ACHN (cell line): ENCODE measurements at regions not wholly inside any gene's neighbourhood (a gene's known extent, or its start where the extent isn't known, plus 50 kb on each side); places are given as distances from the start of the nearest gene placed in this dataset.
"Not testable (repeated sequence)": the region's sequence is repeated elsewhere in the genome, so short reads cannot be mapped to it uniquely, and the experiment has no call there.

ENCODE experiments used
- DNase-seq: peaks from one replicate; pipeline ENCODE4 v3.0.0-alpha.2; 2015
- in situ Hi-C: cut with HindIII; loops from 2 replicates; pipeline ENCODE4 v1.10.0; 2017; ENCODE audit warnings: low sequenced_read_pairs, low pct_ligation_motif_present, low pct_unique_long_range_greater_than_20kb

DNA sequence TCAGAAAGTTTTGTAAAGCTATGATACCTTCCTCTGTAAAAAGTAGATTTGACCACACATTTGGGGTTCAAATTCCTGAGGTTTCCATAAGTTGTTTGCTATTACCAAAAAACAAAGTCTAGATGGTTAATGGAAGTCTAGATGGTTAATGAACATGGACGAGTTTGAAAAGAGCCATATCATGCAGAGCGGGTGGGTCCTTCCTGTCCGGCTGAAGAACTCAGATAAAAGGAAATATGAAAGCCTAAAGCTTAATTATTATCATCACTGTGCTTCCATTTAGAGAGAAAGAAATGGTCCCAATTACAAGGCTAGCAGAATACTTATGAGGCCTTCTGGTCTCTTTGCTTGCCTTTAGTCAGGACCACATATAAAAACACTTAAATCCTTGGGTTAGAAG is 132.1 kb upstream of the SATB1 start:
- in situ Hi-C loops = no loop called here
- no peak for DNase-seq

DNA sequence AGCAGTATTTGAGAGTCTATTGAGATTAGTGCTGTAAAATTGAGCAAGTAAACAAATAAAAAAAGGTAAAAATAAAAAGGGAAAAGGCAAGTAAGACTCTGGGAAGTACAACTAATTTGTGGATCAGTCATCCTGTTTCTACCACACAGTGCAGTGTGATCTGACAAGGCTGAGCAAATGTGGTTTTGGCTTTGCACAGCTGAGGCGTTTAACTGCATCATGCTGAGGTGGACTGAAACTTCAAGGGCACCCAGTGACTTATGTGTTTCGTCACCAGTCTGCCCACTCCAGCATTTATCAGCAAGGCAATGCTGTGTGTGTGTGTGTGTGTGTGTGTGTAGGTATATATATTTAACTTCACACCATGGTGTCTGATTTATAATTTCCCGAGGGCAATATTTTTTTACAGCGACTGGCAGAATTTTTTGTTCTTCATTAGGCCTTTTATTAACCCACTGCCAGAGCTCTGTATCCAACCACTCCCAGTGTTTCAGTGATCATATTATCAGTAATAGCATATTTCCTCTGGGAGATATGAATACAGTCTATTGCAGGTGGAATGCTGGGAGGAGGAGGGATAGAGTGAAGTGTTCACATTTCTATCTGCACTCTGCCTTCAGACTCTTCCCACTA is 131.5 kb upstream of the SATB1 start:
- no peak for DNase-seq

DNA sequence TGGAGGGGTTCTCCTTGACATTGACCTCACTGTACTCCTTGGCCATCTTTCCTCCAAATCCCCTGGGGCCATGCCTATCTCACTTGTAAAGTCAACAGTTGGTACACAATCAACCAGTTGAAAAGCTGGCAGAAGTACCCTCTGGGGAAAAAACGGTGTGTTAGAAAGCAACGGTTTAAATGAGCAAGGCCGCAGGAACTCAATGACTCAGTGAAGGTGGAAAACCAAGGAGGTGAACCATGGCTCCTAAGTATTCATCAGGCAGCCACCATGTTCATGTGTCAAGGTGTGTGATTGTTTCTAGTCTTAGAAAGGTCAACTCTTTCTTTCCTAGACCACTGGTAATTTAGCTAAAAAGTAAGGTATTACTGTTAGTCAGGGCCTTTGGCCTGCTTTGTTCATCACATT is 130.9 kb upstream of the SATB1 start:
- in situ Hi-C loops = no loop called here
- no peak for DNase-seq

More for the DNA sequence above, 131.5 kb upstream of the SATB1 start:
- in situ Hi-C loops = no loop called here

DNA sequence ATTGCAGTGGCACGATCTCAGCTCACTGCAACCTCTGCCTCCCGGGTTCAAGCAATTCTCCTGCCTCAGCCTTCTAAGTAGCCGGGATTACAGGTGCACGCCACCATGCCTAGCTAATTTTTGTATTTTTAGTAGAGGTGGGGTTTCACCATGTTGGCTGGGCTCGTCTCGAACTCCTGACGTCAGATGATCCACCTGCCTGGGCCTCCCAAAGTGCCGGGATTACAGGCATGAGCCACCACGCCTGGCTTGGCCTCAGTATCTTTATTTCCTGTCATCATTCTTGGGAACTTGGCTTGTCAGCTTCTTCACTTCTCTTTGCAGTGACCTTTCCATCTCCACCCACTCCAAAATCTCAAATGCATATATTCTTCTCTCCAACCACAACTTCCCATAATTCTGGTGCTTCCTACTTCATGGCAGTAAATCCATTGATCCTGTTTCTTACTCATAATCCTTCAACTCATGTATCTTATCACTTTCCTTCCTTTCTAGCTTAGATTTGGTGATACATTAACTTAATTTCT is 127.5 kb upstream of the SATB1 start:
- in situ Hi-C loops, DNase-seq: not testable (repeated sequence)

DNA sequence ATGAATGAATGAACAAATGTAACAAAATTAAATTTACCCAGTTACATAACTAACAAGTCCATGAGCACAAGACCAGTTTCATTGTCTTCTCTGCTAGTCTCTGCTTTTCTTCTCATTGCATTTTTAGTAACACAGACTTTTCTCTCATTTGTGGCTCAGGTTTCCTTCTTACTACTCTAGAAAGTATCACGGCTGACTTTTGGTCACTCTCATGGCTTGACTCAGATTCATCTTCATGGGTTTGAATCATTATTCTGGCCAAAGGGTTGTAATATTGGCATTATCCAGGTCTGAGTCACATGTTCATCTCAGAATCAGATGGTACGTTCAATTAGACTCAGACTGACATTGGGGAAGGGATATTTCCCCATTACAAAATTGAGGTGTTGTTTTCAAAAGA is 121.5 kb upstream of the SATB1 start:
- in situ Hi-C loops = no loop called here
- DNase-seq = no peak

DNA sequence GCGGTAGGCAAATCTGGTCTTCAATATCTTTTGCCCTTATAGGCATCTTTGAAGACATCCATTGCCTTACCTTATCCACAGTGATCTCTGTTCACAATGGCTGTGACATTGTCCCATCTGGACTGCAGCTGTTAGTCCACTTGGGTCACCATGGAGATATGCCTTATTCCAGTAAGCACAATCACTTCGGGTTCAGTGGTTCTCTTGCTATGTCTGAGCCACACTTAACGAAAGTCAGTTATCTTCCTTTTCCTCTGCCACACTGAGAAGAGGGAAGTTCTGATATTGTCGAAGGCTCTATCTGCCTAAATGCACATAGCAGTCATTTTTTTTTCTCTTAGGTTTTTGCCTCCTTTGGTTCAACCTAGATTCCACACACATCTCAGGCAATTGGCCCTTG is 119.0 kb upstream of the SATB1 start:
- in situ Hi-C loops = no loop called here

DNA sequence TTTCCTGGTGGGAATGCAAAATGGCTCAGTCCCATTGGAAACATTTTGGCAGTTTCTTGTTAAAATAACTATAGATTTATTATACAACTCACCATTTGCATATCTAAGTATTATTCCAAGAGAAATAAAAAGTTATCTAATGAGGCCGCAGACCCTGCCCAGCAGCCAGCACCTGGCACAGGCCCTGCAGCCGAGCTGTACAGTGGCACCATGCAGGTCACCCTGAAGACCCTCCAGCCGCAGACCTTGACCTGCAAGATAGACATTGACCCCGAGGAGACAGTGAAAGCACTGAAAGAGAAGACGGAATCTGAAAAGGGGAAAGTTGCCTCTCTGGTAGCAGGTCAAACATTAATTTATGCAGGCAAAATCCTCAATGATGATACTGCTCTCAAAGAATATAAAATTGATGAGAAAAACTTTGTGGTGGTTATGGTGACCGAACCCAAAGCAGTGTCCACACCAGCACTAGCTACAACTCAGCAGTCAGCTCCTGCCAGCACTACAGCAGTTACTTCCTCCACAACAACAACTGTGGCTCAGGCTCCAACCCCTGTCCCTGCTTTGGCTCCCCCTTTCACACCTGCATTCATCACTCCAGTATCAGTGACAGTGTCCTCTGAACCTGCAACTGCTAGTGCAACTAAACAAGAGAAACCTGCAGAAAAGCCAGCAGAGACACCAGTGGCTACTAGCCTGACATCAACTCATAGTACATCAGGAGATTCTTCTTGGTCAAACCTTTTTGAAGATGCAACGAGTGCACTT is 113.5 kb upstream of the SATB1 start:
- DNase-seq = no peak
- in situ Hi-C loops = no loop called here

More for the DNA sequence above, 119.0 kb upstream of the SATB1 start:
- no peak for DNase-seq

DNA sequence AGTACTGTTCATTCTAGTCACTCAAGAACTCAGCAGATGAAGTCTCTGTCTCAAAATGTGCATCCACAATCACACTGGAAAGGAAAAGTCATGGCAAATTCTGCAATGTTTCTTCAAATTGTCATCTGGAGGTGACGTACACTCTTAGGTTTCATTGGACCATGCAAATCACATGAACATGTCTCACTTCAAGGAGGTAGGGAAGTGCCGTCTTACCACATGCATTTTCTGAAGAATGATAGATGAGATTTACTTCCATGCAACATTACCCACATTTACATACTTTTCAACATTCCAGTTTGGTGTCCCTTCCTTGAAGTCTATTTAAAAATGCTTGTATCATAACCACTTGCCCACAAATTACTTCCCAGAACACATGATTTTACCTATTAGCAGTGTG is 107.9 kb upstream of the SATB1 start:
- DNase-seq = no peak
- in situ Hi-C loops = no loop called here

DNA sequence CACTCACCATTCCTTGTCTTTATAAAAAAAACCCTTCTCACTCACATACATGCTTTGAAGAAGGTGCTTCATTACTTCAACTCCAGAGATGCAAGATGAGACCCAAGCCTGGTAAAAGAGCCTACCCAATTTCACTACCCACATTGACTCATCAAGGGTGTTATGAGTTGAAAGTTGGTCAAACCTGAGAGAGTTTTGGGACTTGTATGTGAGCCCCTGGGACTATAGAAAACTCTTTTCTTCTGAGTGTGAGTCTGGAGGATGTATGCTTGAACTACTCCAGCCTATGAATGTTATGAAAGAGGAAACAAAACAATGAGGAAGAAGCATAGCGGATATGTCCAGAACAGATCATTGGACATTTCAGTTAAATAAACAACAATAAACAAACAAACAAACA is 106.5 kb upstream of the SATB1 start:
- in situ Hi-C loops = no loop called here
- DNase-seq = no peak

DNA sequence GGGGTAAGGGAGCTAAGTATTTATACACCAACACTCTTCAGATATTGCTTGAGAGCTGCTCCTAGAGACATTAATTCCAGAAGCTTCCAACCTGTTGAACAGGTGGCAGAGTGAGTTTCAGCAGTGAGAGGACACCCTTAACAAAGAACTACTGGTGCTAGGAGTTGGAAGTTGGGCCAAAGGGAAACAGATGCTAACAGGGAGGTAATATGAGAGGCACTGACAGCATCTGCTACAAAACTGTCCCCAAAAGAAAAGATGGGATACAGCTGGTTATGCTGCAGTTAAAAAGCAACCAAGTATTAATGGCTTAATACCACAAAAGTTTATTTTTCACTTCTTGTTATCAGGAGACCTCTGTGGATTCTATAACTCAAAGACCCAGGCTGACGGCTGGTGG is 104.5 kb upstream of the SATB1 start:
- no peak for DNase-seq
- in situ Hi-C loops = no loop called here

DNA sequence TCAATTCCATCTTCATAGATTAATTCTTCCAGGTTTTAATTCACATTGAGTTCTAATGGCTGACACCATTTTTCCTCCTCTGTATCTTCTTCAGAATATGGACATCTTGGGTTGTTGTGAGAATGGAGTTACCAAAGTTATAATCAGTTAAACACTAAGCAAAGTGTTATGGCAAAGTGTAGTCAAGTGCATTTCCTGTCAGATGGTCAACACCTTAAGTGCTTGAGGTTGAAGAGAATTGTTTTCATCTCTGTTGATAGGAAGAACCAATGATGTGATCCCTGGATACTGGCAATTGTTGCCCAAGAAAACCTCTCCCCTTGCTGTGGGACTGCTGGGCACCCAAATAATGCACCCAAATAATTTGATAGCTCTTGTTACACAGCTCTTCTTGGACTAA is 102.6 kb upstream of the SATB1 start:
- DNase-seq = no peak
- in situ Hi-C loops = no loop called here

DNA sequence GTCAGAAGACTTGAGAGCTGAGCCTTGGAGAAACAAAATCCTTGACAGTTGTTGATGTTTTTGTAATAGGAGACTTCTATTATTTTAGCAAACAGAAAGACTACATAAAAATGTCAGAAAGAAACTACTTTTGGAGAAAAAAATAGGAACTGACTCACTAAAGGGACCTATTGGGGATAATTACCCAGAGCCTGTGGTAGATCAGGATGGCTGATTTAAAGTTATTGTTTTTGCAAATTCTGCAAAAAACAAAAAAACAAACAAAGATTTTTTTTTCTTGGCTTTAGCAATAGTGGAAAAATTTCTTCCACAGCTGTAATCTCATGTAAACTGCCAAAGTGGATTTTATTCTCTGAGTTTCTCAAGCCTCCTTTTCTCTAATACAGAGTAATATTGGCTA is 101.5 kb upstream of the SATB1 start:
- in situ Hi-C loops = no loop called here
- DNase-seq = no peak

DNA sequence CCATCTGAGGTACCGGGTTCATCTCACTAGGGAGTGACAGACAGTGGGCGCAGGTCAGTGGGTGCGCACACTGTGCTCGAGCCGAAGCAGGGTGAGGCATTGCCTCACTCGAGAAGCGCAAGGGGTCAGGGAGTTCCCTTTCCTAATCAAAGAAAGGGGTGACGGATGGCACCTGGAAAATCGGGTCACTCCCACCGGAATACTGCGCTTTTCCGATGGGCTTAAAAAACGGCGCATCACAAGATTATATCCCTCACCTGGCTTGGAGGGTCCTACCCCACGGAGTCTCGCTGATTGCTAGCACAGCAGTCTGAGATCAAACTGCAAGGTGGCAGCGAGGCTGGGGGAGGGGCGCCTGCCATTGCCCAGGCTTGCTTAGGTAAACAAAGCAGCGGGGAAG is 91.0 kb upstream of the SATB1 start:
- DNase-seq, in situ Hi-C loops: not testable (repeated sequence)

DNA sequence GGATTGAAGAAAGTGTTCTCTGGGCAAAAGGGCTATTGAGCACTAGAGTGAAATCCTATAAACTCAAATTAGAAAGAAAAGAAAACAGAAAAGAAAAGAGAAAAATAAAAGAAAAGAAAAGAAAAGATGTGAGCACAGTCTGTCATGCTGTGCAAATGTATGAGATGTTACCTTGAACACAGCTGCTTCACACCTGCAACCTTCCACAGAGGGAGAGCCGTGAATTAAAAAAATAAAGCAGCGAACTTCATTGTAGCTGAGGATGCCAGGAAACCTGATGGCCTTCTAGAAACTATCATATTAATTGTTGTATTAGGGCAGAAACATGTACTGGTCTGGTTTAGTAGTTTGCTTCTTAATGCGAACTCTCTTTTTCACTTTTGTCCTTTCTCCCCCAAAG is 88.0 kb upstream of the SATB1 start:
- DNase-seq = no peak
- in situ Hi-C loops = no loop called here

DNA sequence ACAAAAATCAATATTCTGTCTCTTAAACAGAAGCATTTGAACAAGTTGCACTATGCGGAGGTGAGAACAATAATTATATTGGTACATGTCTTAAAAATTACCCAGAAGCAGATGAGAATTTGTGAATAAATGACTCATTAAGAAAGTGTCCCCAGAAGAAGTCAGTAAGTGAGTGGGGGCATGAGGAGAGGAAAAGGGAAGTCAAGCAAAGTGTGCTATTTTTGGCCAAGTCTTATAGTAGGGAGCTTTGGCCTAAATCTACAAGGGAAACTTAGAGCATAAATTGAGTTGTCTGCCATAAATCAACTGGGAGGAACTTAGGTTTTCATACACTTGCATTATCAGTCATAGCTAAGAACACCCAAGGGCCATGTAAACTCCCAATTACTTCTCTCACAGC is 86.9 kb upstream of the SATB1 start:
- no peak for DNase-seq
- in situ Hi-C loops = no loop called here

DNA sequence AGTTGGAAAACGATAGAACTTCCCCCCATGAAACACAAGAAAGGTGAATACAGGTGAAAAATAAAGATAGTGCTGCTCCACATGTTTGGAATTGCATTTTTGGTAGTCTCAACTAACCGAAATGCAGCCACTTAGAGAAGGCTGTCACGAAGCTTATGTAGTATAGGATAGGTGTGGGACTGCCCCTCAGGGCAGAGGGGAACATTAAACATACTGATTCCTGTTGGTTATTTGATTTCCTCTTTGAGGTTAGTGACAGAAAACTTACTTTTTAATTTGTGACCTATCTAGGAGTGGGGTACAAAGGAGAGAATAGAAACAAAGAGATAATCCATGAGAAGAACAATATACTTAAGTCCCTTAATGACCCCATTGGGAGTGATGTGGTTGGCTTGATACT is 85.8 kb upstream of the SATB1 start:
- DNase-seq = no peak
- in situ Hi-C loops = no loop called here

DNA sequence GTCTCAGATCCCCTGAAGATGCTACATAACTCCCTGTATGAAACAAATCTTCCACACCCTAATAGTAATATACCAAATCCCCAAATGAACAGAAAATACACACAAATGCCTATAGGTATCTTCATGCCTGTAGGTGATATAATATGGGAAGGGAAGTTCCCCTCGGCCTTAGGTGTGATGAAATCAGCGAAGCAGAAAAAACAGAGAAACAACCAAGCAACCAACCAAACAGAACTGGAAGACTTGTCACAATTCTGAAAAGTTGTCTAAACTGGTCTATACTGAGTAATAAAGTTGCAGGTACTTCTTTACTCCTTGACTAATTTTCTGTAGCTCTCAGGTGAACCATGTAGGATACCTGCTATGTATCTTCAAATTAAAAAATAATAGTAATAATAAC is 82.2 kb upstream of the SATB1 start:
- no peak for DNase-seq

DNA sequence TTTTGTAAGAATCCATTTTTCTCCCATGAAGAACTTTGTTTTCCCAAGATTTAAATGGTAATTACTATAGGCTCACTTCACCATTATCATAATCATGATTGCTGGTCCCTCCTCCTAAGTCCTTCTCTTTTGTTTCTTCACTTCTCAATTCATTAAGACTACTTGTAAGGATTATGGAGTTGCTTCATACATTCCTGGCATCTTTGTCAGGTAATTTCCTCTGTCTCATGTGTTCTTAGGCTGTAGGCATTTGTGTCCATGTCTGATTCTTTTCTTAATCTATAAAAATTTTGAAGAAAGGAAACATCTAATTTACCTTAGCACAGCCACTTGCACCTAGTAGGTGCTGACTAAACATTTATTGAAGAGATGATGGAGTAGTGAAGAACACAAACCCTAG is 79.9 kb upstream of the SATB1 start:
- in situ Hi-C loops = no loop called here
- no peak for DNase-seq

More for the DNA sequence above, 82.2 kb upstream of the SATB1 start:
- in situ Hi-C loops = no loop called here

DNA sequence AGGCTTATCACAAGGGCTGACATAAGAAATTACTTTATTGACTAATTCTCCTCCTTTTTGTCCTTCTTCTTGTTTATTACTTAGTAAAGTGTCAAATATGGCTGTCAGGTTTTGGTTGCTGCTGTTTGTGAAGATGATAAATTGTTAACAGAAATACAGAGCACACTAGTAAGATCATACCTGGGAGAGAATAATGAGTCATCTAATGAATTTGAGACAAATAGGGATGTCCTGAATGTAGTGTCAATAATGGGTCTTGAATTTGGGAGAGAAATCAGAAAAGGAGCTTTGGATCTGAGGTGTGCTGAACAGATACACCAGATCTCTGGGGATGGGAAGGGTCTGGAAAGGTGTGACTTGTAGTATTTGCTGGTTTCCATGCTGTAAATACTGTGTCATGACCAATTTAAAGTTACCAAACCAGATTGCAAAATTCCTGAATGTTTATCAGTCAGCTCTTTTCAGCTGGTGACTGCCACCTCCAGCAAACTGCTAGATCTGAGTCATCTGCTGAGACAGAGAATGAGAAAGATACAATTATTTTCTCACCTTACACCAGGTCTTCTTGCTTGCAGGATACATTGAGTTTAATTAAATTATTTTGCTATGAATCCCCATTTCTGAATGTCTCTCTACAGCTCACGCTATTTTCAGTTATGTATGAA is 76.7 kb upstream of the SATB1 start:
- DNase-seq = no peak
- in situ Hi-C loops = no loop called here

DNA sequence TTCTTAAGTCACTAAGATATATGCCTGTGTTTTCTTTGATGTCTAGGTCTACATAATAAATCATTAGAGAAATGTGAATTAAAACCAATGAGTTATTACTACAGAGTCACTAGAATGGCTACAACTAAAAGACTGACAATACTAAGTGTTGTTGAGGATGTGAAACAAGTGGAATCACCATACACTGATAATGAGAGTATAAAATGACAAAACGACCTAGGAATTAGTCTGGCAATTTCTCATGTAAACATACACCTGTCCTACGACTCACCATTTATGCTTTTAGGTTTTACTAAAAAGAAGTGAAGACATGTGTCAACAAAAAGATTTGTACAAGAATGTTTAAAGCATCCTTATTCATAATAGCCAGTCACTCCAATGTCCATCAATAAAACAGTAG is 75.2 kb upstream of the SATB1 start:
- no peak for DNase-seq
- in situ Hi-C loops = no loop called here
